ENCODE measurements at regions not wholly inside any gene's neighbourhood (a gene's known extent, or its start where the extent isn't known, plus 50 kb on each side); places are given as distances from the start of the nearest gene placed in this dataset.

- Histone ChIP-seq H3K4me2 (ENCODE audit: low read depth, low read length) (no peak overlapping the region), H3K27ac (ENCODE audit: extremely low read length, insufficient read depth, low read length) (no peak overlapping the region), H3K4me1 (ENCODE audit: insufficient read depth, low read length) (no peaks in the 10 kb centered on the region), H2AFZ (ENCODE audit: low read length) (no peak overlapping the region), H4K20me1 (ENCODE audit: insufficient read depth, low read length) (no peaks in the 10 kb centered on the region), H3K4me3 (replicated peaks in 1 of 3; ENCODE audit: insufficient read depth in 1 of 3, low read depth in 2 of 3, low read length in 3 of 3) (no peak overlapping the region), H3K27me3 (ENCODE audit: control insufficient read depth in 1 of 2, insufficient read depth in 2 of 2, low read length in 2 of 2) (no peaks in the 10 kb centered on the region), H3K79me2 (ENCODE audit: insufficient read depth, low read length) (no peaks in the 10 kb centered on the region), H3K9ac (ENCODE audit: insufficient read depth, low read depth, low read length) (no peak overlapping the region), H3K36me3 (replicated peaks in 1 of 2; ENCODE audit: control insufficient read depth in 1 of 2, insufficient read depth in 2 of 2, low read length in 2 of 2) (no peaks in the 10 kb centered on the region), H3K9me3 (ENCODE audit: low read length) (no peaks in the 10 kb centered on the region)
- WGBS (ENCODE audit: low lambda C conversion rate) = 2% methylated on average over 6 of the region's 6 CpGs
- ChIA-PET CTCF (ENCODE audit: low intra/inter-chr PET ratio, low total read pairs) (no interaction called here), POLR2A (no interaction called here)
- ATAC-seq (no peak), DNase-seq (ENCODE audit: low spot score) (no peak), FAIRE-seq (no peak)
- no TSS peak for BruUV-seq (replicated peaks)
- intact Hi-C loops (cut with micrococcal nuclease; ENCODE audit: unreplicated experiment) (no loop called here), in situ Hi-C loops (cut with HindIII; ENCODE audit: extremely low pct_ligation_motif_present, low pct_unique_long_range_greater_than_20kb) (no loop called here)
- TF ChIP-seq ZBTB2 (CRISPR knock-in tag; IDR thresholded peaks at IDR 0.05; ENCODE audit: low read depth) (no peak), SNAI1 (CRISPR knock-in tag; IDR thresholded peaks at IDR 0.05; ENCODE audit: borderline replicate concordance) (no peak), ZNF18 (CRISPR knock-in tag; IDR thresholded peaks at IDR 0.05; ENCODE audit: insufficient replicate concordance) (no peak), MEIS1 (CRISPR knock-in tag; IDR thresholded peaks at IDR 0.05; ENCODE audit: borderline replicate concordance) (no peak), POLR2G (IDR thresholded peaks at IDR 0.05; ENCODE audit: low read depth, low read length) (no peak), HMG20B (CRISPR knock-in tag; conservative IDR thresholded peaks at IDR 0.05) (no peak), ZNF75D (CRISPR knock-in tag; IDR thresholded peaks at IDR 0.05; ENCODE audit: borderline replicate concordance) (no peak), GZF1 (CRISPR knock-in tag; IDR thresholded peaks at IDR 0.05) (no peak), ZMYM4 (CRISPR knock-in tag; IDR thresholded peaks at IDR 0.05) (no peak), PHF5A (CRISPR knock-in tag; IDR thresholded peaks at IDR 0.05; ENCODE audit: low read depth, unreplicated experiment) (no peak), ZNF556 (CRISPR knock-in tag; IDR thresholded peaks at IDR 0.05; ENCODE audit: borderline replicate concordance) (no peak), NFYB (CRISPR knock-in tag; IDR thresholded peaks at IDR 0.05) (no peak), ZNF788 (CRISPR knock-in tag; IDR thresholded peaks at IDR 0.05; ENCODE audit: borderline replicate concordance) (no peak), ZNF782 (CRISPR knock-in tag; IDR thresholded peaks at IDR 0.05; ENCODE audit: borderline replicate concordance) (no peak)
Observed at GRCh38 chr1:198440842-198441241, 99.6 kb downstream of the ATP6V1G3 start.

All from HepG2 (cell line).